ENCODE measurements at regions not wholly inside any gene's neighbourhood (a gene's known extent, or its start where the extent isn't known, plus 50 kb on each side); places are given as distances from the start of the nearest gene placed in this dataset.

DNA sequence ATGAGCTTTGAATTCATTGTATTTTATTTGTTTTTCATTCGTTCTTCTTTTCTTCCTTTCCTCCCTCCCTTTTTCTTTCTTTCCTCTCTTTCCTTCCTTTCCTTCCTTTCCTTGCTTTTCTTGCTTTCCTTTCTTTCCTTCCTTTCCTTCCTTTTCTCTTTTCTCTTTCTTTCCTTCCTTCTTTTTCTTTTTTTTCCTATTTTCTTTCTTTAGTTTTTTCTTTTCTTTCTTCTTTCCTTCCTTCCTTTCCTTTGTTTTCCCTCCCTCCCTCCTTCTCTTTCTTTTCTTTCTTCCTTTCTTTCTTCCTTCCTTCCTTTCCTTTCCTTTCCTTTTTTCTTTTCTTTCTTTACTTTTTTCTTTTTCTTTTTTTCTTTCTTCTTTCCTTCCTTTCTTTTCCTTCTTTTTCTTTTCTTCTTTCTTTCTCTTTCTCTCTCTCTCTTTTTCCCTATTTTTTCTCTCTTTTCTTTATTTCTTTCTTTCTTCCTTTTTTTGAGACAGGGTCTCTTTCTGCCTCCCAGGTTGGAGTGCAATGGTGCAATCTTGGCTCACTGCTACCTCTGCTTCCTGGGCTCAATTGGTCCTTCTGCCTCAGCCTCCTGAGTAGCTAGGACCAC lies 357.1 kb upstream of the PRR16 start:
- ChIA-PET POLR2A (no interaction called here), CTCF (no interaction called here)
- no peak for DNase-seq (ENCODE audit: low read depth in 1 of 2, low spot score in 1 of 2)
- TF ChIP-seq PBX3 (IDR thresholded peaks at IDR 0.05), result no peak
- 26% methylated on average over 1 of the region's 1 CpG for WGBS (ENCODE audit: missing lambda C conversion rate)
- Histone ChIP-seq H3K4me1 (no peaks in the 10 kb centered on the region), H3K27ac (no peak overlapping the region), H3K4me3 (no peak overlapping the region), H3K4me2 (no peak overlapping the region), H3K9me3 (no peaks in the 10 kb centered on the region)
- ATAC-seq, result no peak
- no peak for FAIRE-seq

- Histone ChIP-seq H3K4me1 (no peaks in the 10 kb centered on the region), H3K27ac (no peak overlapping the region), H3K4me3 (no peak overlapping the region), H3K9me3 (no peaks in the 10 kb centered on the region), H3K4me2 (no peak overlapping the region)
- POLR2A ChIA-PET, result interaction anchor here (0.6 kb wide), 1 partner anchor 21 kb away, joined by 3 read pairs; no protein-coding TSS in a partner anchor
- CTCF ChIA-PET, result no interaction called here
- no peak for FAIRE-seq
- no peak for ATAC-seq
- DNase-seq (ENCODE audit: low read depth in 1 of 2, low spot score in 1 of 2), result no peak
- TF ChIP-seq CHD4 (IDR thresholded peaks at IDR 0.05; ENCODE audit: borderline replicate concordance) (no peak), BHLHE40 (IDR thresholded peaks at IDR 0.05; ENCODE audit: low read depth, low read length) (no peak), MAFK (IDR thresholded peaks at IDR 0.05; ENCODE audit: partially characterized antibody) (no peak), PBX3 (IDR thresholded peaks at IDR 0.05) (no peak), MYC (IDR thresholded peaks at IDR 0.05; ENCODE audit: borderline replicate concordance, low read length) (no peak)
- 41% methylated on average over 4 of the region's 4 CpGs for WGBS (ENCODE audit: missing lambda C conversion rate)
Measured at GRCh38 chr5:120108586-120109248, 355.4 kb upstream of the PRR16 start.

- Histone ChIP-seq H3K27ac (no peak overlapping the region), H3K4me1 (no peaks in the 10 kb centered on the region), H3K4me2 (no peak overlapping the region), H3K4me3 (no peak overlapping the region), H3K9me3 (no peaks in the 10 kb centered on the region)
- TF ChIP-seq EHF (CRISPR knock-in tag; IDR thresholded peaks at IDR 0.05) (no peak), PBX3 (IDR thresholded peaks at IDR 0.05) (no peak), CEBPB (IDR thresholded peaks at IDR 0.05) (no peak), JUNB (IDR thresholded peaks at IDR 0.05) (no peak), RARB (CRISPR knock-in tag; IDR thresholded peaks at IDR 0.05) (no peak), GATA3 (IDR thresholded peaks at IDR 0.05; ENCODE audit: borderline replicate concordance) (no peak), BHLHE40 (IDR thresholded peaks at IDR 0.05; ENCODE audit: low read depth, low read length) (no peak)
- TF ChIP-seq, protein P1, sequence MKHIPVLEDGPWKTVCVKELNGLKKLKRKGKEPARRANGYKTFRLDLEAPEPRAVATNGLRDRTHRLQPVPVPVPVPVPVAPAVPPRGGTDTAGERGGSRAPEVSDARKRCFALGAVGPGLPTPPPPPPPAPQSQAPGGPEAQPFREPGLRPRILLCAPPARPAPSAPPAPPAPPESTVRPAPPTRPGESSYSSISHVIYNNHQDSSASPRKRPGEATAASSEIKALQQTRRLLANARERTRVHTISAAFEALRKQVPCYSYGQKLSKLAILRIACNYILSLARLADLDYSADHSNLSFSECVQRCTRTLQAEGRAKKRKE (CRISPR knock-in tag; IDR thresholded peaks at IDR 0.05; ENCODE audit: low read depth), result no peak
- TF ChIP-seq, protein P2, sequence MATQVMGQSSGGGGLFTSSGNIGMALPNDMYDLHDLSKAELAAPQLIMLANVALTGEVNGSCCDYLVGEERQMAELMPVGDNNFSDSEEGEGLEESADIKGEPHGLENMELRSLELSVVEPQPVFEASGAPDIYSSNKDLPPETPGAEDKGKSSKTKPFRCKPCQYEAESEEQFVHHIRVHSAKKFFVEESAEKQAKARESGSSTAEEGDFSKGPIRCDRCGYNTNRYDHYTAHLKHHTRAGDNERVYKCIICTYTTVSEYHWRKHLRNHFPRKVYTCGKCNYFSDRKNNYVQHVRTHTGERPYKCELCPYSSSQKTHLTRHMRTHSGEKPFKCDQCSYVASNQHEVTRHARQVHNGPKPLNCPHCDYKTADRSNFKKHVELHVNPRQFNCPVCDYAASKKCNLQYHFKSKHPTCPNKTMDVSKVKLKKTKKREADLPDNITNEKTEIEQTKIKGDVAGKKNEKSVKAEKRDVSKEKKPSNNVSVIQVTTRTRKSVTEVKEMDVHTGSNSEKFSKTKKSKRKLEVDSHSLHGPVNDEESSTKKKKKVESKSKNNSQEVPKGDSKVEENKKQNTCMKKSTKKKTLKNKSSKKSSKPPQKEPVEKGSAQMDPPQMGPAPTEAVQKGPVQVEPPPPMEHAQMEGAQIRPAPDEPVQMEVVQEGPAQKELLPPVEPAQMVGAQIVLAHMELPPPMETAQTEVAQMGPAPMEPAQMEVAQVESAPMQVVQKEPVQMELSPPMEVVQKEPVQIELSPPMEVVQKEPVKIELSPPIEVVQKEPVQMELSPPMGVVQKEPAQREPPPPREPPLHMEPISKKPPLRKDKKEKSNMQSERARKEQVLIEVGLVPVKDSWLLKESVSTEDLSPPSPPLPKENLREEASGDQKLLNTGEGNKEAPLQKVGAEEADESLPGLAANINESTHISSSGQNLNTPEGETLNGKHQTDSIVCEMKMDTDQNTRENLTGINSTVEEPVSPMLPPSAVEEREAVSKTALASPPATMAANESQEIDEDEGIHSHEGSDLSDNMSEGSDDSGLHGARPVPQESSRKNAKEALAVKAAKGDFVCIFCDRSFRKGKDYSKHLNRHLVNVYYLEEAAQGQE (IDR thresholded peaks at IDR 0.05), result no peak
- FAIRE-seq (no peak), DNase-seq (ENCODE audit: low read depth in 1 of 2, low spot score in 1 of 2) (no peak), ATAC-seq (no peak)
- POLR2A ChIA-PET, result no interaction called here
- CTCF ChIA-PET, result no interaction called here
Measured at GRCh38 chr5:120122703-120123102, 341.4 kb upstream of the PRR16 start.

Data from A549 (cell line).